OCI-LY1 (cell line): ENCODE measurements at regions not wholly inside any gene's neighbourhood (a gene's known extent, or its start where the extent isn't known, plus 50 kb on each side); places are given as distances from the start of the nearest gene placed in this dataset.

Source experiments
- CTCF ChIP-seq: fragments of 200-600 bp; sonication (generic), shearing (Covaris generic); IDR thresholded peaks from 2 replicates; pipeline ENCODE4 v1.5.1; 2017; ENCODE audit warnings: mild to moderate bottlenecking, antibody characterized with exemption, low read length, moderate library complexity, mixed read lengths
- EZH2 ChIP-seq: fragments of 200-600 bp; sonication (generic), shearing (Covaris generic); IDR thresholded peaks from 2 replicates; pipeline ENCODE4 v1.8.0; 2017; ENCODE audit warnings: borderline replicate concordance, mixed run types, mild to moderate bottlenecking, antibody characterized with exemption, low read length, moderate library complexity, mixed read lengths

GRCh38 chr10:43983856-43984271 lies 335.2 kb upstream of the ZNF32 start:
- no peak for TF ChIP-seq CTCF
- no peak for TF ChIP-seq EZH2
